PC-3 (cell line): ENCODE measurements at regions not wholly inside any gene's neighbourhood (a gene's known extent, or its start where the extent isn't known, plus 50 kb on each side); places are given as distances from the start of the nearest gene placed in this dataset.

Experiments
- EZH2phosphoT487 ChIP-seq: fragments of 300-600 bp; sonication (generic); IDR thresholded peaks from 2 replicates; pipeline ENCODE4 v1.6.1; 2018; ENCODE audit warnings: mild to moderate bottlenecking, antibody characterized with exemption, low read length, borderline replicate concordance
- TF ChIP-seq, protein P1 (sequence below): fragments of 300-600 bp; sonication (generic); conservative IDR thresholded peaks from 2 replicates; pipeline ENCODE4 v1.5.1; 2017; ENCODE audit warnings: antibody characterized with exemption, low read depth, mild to moderate bottlenecking, low read length

DNA sequence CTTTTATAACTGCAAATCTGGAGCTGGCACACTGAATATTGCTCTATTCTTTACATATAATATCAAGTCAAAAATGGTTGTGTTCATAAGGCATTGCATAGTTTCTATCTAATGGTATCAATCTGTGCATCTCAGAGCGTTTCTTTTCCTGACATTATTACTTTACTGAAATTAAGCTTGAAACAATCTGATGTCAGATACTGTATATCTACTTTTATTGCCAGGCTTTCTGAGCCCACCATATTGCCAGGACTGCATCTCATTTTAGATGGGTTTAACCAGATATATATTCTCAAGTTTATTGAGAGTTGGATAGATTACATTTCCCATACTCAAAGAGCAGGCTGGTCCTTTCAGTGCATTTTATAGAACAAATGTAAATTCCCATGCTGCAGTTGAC is 122.7 kb upstream of the MEIS2 start:
- TF ChIP-seq, protein P1, sequence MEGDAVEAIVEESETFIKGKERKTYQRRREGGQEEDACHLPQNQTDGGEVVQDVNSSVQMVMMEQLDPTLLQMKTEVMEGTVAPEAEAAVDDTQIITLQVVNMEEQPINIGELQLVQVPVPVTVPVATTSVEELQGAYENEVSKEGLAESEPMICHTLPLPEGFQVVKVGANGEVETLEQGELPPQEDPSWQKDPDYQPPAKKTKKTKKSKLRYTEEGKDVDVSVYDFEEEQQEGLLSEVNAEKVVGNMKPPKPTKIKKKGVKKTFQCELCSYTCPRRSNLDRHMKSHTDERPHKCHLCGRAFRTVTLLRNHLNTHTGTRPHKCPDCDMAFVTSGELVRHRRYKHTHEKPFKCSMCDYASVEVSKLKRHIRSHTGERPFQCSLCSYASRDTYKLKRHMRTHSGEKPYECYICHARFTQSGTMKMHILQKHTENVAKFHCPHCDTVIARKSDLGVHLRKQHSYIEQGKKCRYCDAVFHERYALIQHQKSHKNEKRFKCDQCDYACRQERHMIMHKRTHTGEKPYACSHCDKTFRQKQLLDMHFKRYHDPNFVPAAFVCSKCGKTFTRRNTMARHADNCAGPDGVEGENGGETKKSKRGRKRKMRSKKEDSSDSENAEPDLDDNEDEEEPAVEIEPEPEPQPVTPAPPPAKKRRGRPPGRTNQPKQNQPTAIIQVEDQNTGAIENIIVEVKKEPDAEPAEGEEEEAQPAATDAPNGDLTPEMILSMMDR: no peak
- TF ChIP-seq EZH2phosphoT487: no peak
